ENCODE measurements at regions not wholly inside any gene's neighbourhood (a gene's known extent, or its start where the extent isn't known, plus 50 kb on each side); places are given as distances from the start of the nearest gene placed in this dataset.

- TF ChIP-seq, protein P1, sequence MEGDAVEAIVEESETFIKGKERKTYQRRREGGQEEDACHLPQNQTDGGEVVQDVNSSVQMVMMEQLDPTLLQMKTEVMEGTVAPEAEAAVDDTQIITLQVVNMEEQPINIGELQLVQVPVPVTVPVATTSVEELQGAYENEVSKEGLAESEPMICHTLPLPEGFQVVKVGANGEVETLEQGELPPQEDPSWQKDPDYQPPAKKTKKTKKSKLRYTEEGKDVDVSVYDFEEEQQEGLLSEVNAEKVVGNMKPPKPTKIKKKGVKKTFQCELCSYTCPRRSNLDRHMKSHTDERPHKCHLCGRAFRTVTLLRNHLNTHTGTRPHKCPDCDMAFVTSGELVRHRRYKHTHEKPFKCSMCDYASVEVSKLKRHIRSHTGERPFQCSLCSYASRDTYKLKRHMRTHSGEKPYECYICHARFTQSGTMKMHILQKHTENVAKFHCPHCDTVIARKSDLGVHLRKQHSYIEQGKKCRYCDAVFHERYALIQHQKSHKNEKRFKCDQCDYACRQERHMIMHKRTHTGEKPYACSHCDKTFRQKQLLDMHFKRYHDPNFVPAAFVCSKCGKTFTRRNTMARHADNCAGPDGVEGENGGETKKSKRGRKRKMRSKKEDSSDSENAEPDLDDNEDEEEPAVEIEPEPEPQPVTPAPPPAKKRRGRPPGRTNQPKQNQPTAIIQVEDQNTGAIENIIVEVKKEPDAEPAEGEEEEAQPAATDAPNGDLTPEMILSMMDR (IDR thresholded peaks at IDR 0.05; ENCODE audit: low read length) = no peak
- TF ChIP-seq EZH2 (IDR thresholded peaks at IDR 0.05; ENCODE audit: borderline replicate concordance, low read length) = no peak
These were observed 65.1 kb upstream of the DNAH5 start for GRCh38 chr5:14009575-14009974.
